ENCODE measurements at regions not wholly inside any gene's neighbourhood (a gene's known extent, or its start where the extent isn't known, plus 50 kb on each side); places are given as distances from the start of the nearest gene placed in this dataset.
A peak's percentile ranks its signal among the peaks of the same experiment; 100 is the strongest.

DNA sequence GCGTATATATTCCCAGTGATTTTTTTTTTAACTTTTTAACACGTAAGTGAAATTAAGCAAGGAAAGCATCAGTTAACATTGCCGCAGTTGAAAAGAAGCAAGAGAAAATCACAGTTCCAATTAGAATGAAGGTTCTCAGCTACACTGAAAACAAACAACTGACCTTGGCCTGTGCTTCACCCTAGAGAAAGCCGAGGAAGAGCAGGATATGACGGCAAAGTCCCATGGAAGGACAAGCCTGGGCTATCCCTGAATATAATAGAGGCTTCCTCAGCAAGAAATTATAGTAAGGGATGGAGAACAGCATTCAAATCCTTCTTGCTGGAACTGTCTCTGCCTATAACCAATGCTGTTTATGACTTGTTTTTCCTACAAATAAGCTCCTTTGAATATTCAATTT lies 83.0 kb upstream of the INHBA start:
- no peaks in the 10 kb centered on the region for H3K27me3 Mint-ChIP-seq (ENCODE audit: low read depth)
- no peak for DNase-seq (ENCODE audit: low spot score)
- H3K4me1 Mint-ChIP-seq (ENCODE audit: low read depth), result peaks cover 21% of the 10 kb centered on the region
- H3K36me3 Mint-ChIP-seq (ENCODE audit: low read depth), result no peaks in the 10 kb centered on the region
- H3K9me3 Mint-ChIP-seq (ENCODE audit: low read depth), result no peaks in the 10 kb centered on the region
- no peak overlapping the region for H3K27ac Mint-ChIP-seq (ENCODE audit: unreplicated experiment)
- TF ChIP-seq, protein P1, sequence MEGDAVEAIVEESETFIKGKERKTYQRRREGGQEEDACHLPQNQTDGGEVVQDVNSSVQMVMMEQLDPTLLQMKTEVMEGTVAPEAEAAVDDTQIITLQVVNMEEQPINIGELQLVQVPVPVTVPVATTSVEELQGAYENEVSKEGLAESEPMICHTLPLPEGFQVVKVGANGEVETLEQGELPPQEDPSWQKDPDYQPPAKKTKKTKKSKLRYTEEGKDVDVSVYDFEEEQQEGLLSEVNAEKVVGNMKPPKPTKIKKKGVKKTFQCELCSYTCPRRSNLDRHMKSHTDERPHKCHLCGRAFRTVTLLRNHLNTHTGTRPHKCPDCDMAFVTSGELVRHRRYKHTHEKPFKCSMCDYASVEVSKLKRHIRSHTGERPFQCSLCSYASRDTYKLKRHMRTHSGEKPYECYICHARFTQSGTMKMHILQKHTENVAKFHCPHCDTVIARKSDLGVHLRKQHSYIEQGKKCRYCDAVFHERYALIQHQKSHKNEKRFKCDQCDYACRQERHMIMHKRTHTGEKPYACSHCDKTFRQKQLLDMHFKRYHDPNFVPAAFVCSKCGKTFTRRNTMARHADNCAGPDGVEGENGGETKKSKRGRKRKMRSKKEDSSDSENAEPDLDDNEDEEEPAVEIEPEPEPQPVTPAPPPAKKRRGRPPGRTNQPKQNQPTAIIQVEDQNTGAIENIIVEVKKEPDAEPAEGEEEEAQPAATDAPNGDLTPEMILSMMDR (IDR thresholded peaks at IDR 0.05), result no peak
- no peak overlapping the region for H3K4me3 Mint-ChIP-seq (ENCODE audit: unreplicated experiment)

DNA sequence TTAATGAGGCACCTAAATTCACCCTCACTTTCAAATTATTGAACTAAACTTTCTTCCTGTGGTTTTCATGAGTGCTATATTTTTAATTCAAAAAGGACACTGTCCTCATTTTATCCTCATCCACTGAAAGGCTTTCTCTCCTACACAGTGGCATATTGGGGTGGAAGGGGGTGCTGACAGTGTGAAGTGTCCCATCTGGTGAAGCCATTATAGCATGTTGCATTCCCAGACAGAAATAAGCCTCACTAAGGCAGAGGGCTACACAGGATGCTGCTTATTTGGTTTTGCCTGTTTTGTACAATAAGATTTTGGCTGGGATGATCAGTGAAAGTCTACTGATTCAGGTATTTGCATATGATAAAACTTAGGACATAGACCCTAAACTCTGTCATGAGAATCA lies 82.4 kb upstream of the INHBA start:
- Mint-ChIP-seq H3K27ac (ENCODE audit: unreplicated experiment) (no peak overlapping the region), H3K9me3 (ENCODE audit: low read depth) (no peaks in the 10 kb centered on the region), H3K4me3 (ENCODE audit: unreplicated experiment) (no peak overlapping the region), H3K27me3 (ENCODE audit: low read depth) (no peaks in the 10 kb centered on the region), H3K4me1 (ENCODE audit: low read depth) (peaks cover 21% of the 10 kb centered on the region), H3K36me3 (ENCODE audit: low read depth) (no peaks in the 10 kb centered on the region)
- no peak for DNase-seq (ENCODE audit: low spot score)
- TF ChIP-seq, protein P1 (IDR thresholded peaks at IDR 0.05), result no peak

DNA sequence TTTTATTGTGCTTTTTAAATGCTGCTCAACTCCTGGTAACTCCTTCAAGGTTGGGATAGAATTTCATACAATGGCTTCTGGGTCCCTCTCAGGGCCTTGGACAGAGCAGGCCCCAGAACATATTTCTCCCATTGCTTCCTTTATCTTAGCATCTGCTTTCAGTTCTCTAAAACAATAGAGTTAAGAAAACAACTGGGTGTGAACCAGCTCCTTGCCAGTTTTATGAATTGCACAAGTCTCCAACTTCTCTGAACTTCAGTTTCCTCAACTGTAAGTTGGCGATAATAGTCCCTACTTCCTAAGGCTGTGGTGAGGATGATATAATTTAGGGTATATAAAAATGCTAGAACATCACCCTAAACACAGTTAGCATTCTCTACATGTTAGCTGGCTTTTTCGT lies 77.0 kb upstream of the INHBA start:
- Mint-ChIP-seq H3K4me1 (ENCODE audit: low read depth) (peaks cover 17% of the 10 kb centered on the region), H3K36me3 (ENCODE audit: low read depth) (no peaks in the 10 kb centered on the region)

DNA sequence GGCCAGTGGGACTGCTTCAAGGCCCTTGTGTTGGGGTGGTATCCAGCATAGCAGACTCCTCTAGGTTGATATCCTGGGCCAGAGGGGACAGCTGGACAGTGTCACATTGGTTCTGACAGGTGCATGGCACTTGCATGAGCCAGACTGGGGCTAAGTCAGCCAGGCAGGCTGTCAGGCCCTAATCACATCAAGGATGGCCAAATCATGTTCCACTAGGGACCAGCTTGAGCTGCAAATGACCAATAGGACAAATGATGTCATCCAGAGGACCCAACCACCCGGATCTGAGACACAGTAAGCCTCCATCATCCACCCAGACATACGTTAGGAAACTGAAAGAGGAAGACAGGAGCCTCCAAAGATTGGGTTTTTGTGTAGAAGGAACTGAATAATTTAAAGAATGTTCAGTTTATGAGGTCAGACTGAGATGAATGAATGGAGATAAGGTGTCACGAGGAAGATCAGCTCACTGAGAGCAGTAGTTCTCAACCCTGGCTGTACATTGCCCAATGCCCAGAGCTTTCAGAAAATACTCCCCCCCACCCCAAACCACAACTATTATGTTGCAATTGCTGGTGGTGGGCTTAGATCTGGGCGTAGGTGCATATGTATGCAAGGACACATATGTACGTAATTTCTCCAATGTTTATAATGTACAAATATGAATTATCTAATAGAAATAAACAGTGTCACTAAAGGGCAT lies 75.2 kb upstream of the INHBA start:
- TF ChIP-seq, protein P1 (IDR thresholded peaks at IDR 0.05), result no peak
- Mint-ChIP-seq H3K4me1 (ENCODE audit: low read depth) (peaks cover 14% of the 10 kb centered on the region), H3K36me3 (ENCODE audit: low read depth) (no peaks in the 10 kb centered on the region), H3K4me3 (ENCODE audit: unreplicated experiment) (no peak overlapping the region), H3K27ac (ENCODE audit: unreplicated experiment) (no peak overlapping the region), H3K9me3 (ENCODE audit: low read depth) (no peaks in the 10 kb centered on the region), H3K27me3 (ENCODE audit: low read depth) (no peaks in the 10 kb centered on the region)
- DNase-seq (ENCODE audit: low spot score), result no peak

More for the DNA sequence above, 77.0 kb upstream of the INHBA start:
- H3K27ac Mint-ChIP-seq (ENCODE audit: unreplicated experiment), result no peak overlapping the region
- DNase-seq (ENCODE audit: low spot score), result no peak
- TF ChIP-seq, protein P1 (IDR thresholded peaks at IDR 0.05), result no peak
- H3K4me3 Mint-ChIP-seq (ENCODE audit: unreplicated experiment), result no peak overlapping the region
- no peaks in the 10 kb centered on the region for H3K9me3 Mint-ChIP-seq (ENCODE audit: low read depth)
- no peaks in the 10 kb centered on the region for H3K27me3 Mint-ChIP-seq (ENCODE audit: low read depth)

DNA sequence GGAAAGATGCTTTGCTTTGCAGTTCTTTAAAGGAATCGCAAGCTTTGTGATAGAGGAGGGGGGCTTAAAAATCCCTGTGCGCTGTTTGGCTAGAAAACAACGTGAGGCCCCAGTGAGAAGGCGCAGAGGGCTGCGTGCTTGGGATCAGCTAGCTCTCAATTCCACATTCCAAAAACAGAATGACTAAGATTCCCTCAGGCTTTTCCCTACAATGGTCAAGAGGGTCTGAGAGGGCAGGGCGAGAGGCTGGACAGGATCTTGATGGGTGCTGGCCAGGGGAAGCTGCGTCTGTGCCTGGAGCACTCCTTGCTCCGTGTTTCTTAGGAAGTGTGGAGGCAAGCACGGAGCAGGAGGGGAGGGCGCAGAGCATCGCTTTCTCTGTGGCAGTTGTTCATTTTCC lies 72.1 kb upstream of the INHBA start:
- H3K36me3 Mint-ChIP-seq (ENCODE audit: low read depth), result no peaks in the 10 kb centered on the region
- peaks cover 10% of the 10 kb centered on the region for H3K4me1 Mint-ChIP-seq (ENCODE audit: low read depth)
- TF ChIP-seq, protein P1 (IDR thresholded peaks at IDR 0.05), result no peak
- H3K27me3 Mint-ChIP-seq (ENCODE audit: low read depth), result no peaks in the 10 kb centered on the region
- no peak overlapping the region for H3K4me3 Mint-ChIP-seq (ENCODE audit: unreplicated experiment)
- no peak for DNase-seq (ENCODE audit: low spot score)
- H3K27ac Mint-ChIP-seq (ENCODE audit: unreplicated experiment), result peak overlapping the region; percentile 51
- H3K9me3 Mint-ChIP-seq (ENCODE audit: low read depth), result no peaks in the 10 kb centered on the region

All from chondrocyte (in vitro differentiated cells).